ENCODE measurements at regions not wholly inside any gene's neighbourhood (a gene's known extent, or its start where the extent isn't known, plus 50 kb on each side); places are given as distances from the start of the nearest gene placed in this dataset.

DNA sequence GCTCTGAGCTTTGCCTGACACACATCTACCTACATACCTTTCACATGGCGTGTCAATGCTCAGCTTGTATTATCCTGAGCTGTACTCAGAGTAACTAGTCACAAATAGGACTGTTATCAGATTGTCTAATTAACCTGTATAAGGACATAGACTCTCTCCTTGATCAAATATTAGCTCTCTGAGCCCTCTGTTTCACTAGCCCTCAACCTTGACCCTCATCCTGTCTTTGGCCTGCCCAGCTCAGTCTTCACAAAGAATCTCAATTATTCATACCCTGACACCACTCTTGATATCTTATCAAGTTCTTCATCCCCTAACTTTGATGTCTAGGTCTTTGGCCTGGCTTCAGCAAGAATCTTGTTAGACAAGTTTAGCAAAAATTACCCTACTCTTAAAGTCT is 320.7 kb upstream of the PCDH7 start:
- no peak for DNase-seq (ENCODE audit: low read depth, low spot score)

GRCh38 chr4:30402276-30402675 is 317.9 kb upstream of the PCDH7 start:
- Mint-ChIP-seq H3K9me3 (peaks cover 3% of the 10 kb centered on the region), H3K4me3 (no peak overlapping the region), H3K27ac (ENCODE audit: unreplicated experiment) (no peak overlapping the region), H3K36me3 (ENCODE audit: low read depth) (peaks cover 2% of the 10 kb centered on the region), H3K27me3 (ENCODE audit: low read depth) (no peaks in the 10 kb centered on the region), H3K4me1 (no peaks in the 10 kb centered on the region)
- DNase-seq (ENCODE audit: low read depth, low spot score), result no peak
- TF ChIP-seq, protein P1, sequence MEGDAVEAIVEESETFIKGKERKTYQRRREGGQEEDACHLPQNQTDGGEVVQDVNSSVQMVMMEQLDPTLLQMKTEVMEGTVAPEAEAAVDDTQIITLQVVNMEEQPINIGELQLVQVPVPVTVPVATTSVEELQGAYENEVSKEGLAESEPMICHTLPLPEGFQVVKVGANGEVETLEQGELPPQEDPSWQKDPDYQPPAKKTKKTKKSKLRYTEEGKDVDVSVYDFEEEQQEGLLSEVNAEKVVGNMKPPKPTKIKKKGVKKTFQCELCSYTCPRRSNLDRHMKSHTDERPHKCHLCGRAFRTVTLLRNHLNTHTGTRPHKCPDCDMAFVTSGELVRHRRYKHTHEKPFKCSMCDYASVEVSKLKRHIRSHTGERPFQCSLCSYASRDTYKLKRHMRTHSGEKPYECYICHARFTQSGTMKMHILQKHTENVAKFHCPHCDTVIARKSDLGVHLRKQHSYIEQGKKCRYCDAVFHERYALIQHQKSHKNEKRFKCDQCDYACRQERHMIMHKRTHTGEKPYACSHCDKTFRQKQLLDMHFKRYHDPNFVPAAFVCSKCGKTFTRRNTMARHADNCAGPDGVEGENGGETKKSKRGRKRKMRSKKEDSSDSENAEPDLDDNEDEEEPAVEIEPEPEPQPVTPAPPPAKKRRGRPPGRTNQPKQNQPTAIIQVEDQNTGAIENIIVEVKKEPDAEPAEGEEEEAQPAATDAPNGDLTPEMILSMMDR (conservative IDR thresholded peaks at IDR 0.05), result no peak

More for the DNA sequence above, 320.7 kb upstream of the PCDH7 start:
- no peak overlapping the region for H3K27ac Mint-ChIP-seq (ENCODE audit: unreplicated experiment)
- no peak overlapping the region for H3K4me3 Mint-ChIP-seq
- peaks cover 3% of the 10 kb centered on the region for H3K9me3 Mint-ChIP-seq
- no peaks in the 10 kb centered on the region for H3K27me3 Mint-ChIP-seq (ENCODE audit: low read depth)
- TF ChIP-seq, protein P1 (conservative IDR thresholded peaks at IDR 0.05), result no peak
- H3K4me1 Mint-ChIP-seq, result no peaks in the 10 kb centered on the region
- H3K36me3 Mint-ChIP-seq (ENCODE audit: low read depth), result no peaks in the 10 kb centered on the region

GRCh38 chr4:30413915-30414314 is 306.3 kb upstream of the PCDH7 start:
- DNase-seq (ENCODE audit: low read depth, low spot score), result no peak
- no peaks in the 10 kb centered on the region for H3K27me3 Mint-ChIP-seq (ENCODE audit: low read depth)
- TF ChIP-seq, protein P1 (conservative IDR thresholded peaks at IDR 0.05), result no peak
- H3K36me3 Mint-ChIP-seq (ENCODE audit: low read depth), result peaks cover 12% of the 10 kb centered on the region
- H3K9me3 Mint-ChIP-seq, result peaks cover 28% of the 10 kb centered on the region
- no peak overlapping the region for H3K4me3 Mint-ChIP-seq
- H3K27ac Mint-ChIP-seq (ENCODE audit: unreplicated experiment), result no peak overlapping the region
- no peaks in the 10 kb centered on the region for H3K4me1 Mint-ChIP-seq

GRCh38 chr4:30416547-30416946 is 303.6 kb upstream of the PCDH7 start:
- H3K9me3 Mint-ChIP-seq, result peaks cover 26% of the 10 kb centered on the region
- H3K27me3 Mint-ChIP-seq (ENCODE audit: low read depth), result no peaks in the 10 kb centered on the region
- no peak overlapping the region for H3K27ac Mint-ChIP-seq (ENCODE audit: unreplicated experiment)
- peaks cover 8% of the 10 kb centered on the region for H3K36me3 Mint-ChIP-seq (ENCODE audit: low read depth)
- TF ChIP-seq, protein P1 (conservative IDR thresholded peaks at IDR 0.05), result no peak
- no peaks in the 10 kb centered on the region for H3K4me1 Mint-ChIP-seq
- H3K4me3 Mint-ChIP-seq, result no peak overlapping the region
- no peak for DNase-seq (ENCODE audit: low read depth, low spot score)

DNA sequence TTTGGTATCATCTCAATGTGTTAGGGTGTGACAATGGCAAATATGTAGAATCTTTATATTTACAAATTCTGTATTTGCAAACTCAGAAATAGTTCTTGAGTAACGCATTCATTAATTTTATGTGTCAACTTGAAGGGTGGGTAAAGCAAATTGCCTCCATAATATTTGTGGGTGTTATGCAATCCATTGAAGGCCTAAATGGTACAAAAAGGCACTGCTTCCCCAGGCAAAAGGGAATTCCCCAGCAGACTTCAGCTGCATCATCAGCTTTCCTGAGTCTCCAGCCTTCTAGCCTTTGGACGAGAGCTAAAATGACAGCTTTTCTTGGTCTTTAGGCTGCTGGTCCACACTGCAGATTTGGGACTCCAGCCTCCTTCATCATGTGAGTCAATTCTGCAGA is 292.2 kb upstream of the PCDH7 start:
- H3K4me1 Mint-ChIP-seq, result no peaks in the 10 kb centered on the region
- H3K9me3 Mint-ChIP-seq, result peaks cover 9% of the 10 kb centered on the region
- no peak overlapping the region for H3K4me3 Mint-ChIP-seq
- H3K36me3 Mint-ChIP-seq (ENCODE audit: low read depth), result no peaks in the 10 kb centered on the region
- no peaks in the 10 kb centered on the region for H3K27me3 Mint-ChIP-seq (ENCODE audit: low read depth)
- no peak overlapping the region for H3K27ac Mint-ChIP-seq (ENCODE audit: unreplicated experiment)
- DNase-seq (ENCODE audit: low read depth, low spot score), result no peak
- TF ChIP-seq, protein P1 (conservative IDR thresholded peaks at IDR 0.05), result no peak
